ENCODE measurements at regions not wholly inside any gene's neighbourhood (a gene's known extent, or its start where the extent isn't known, plus 50 kb on each side); places are given as distances from the start of the nearest gene placed in this dataset.

- DNase-seq (ENCODE audit: low read depth): no peak
- no peak overlapping the region for H3K4me3 ChIP-seq (ENCODE audit: low read depth, low read length)
- TF ChIP-seq, protein P1, sequence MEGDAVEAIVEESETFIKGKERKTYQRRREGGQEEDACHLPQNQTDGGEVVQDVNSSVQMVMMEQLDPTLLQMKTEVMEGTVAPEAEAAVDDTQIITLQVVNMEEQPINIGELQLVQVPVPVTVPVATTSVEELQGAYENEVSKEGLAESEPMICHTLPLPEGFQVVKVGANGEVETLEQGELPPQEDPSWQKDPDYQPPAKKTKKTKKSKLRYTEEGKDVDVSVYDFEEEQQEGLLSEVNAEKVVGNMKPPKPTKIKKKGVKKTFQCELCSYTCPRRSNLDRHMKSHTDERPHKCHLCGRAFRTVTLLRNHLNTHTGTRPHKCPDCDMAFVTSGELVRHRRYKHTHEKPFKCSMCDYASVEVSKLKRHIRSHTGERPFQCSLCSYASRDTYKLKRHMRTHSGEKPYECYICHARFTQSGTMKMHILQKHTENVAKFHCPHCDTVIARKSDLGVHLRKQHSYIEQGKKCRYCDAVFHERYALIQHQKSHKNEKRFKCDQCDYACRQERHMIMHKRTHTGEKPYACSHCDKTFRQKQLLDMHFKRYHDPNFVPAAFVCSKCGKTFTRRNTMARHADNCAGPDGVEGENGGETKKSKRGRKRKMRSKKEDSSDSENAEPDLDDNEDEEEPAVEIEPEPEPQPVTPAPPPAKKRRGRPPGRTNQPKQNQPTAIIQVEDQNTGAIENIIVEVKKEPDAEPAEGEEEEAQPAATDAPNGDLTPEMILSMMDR (IDR thresholded peaks at IDR 0.05; ENCODE audit: control insufficient read depth, extremely low read depth, insufficient read depth): no peak
Observed at GRCh38 chr6:140040396-140040795, 665.9 kb upstream of the CITED2 start.

- no peak overlapping the region for H3K4me3 ChIP-seq (ENCODE audit: low read depth, low read length)
- TF ChIP-seq, protein P1 (IDR thresholded peaks at IDR 0.05; ENCODE audit: control insufficient read depth, extremely low read depth, insufficient read depth): no peak
- DNase-seq (ENCODE audit: low read depth): no peak
Observed at GRCh38 chr6:140039364-140039763, 664.9 kb upstream of the CITED2 start.

- no peak for DNase-seq (ENCODE audit: low read depth)
- no peak overlapping the region for H3K4me3 ChIP-seq (ENCODE audit: low read depth, low read length)
- TF ChIP-seq, protein P1 (IDR thresholded peaks at IDR 0.05; ENCODE audit: control insufficient read depth, extremely low read depth, insufficient read depth): no peak
Observed at GRCh38 chr6:140036196-140036595, 661.7 kb upstream of the CITED2 start.

DNA sequence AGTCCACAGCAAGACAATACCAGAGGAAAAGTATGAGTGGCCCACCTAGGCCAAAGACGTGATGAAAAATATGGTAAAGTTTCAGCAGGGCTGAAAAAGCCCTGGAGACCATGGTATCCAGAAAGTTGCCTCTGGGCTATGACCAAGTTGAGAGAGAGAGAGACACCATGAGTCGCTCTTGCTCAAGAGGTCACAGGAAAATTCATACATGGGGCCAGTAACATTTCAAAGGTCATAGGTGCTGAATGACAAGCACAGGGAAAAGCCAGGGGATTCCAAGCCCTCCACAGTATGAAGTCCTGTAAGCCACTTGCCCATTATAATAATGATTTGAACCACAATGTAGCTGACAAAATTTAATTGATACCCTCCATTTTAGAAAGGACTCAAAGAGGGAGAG, 657.7 kb upstream of the CITED2 start:
- H3K4me3 ChIP-seq (ENCODE audit: low read depth, low read length): no peak overlapping the region
- no peak for DNase-seq (ENCODE audit: low read depth)
- TF ChIP-seq, protein P1 (IDR thresholded peaks at IDR 0.05; ENCODE audit: control insufficient read depth, extremely low read depth, insufficient read depth): no peak

- H3K4me3 ChIP-seq (ENCODE audit: low read depth, low read length): no peak overlapping the region
- TF ChIP-seq, protein P1 (IDR thresholded peaks at IDR 0.05; ENCODE audit: control insufficient read depth, extremely low read depth, insufficient read depth): no peak
- no peak for DNase-seq (ENCODE audit: low read depth)
Observed at GRCh38 chr6:140029551-140029950, 655.1 kb upstream of the CITED2 start.

GRCh38 chr6:140027219-140027618, 652.8 kb upstream of the CITED2 start:
- no peak for DNase-seq (ENCODE audit: low read depth)
- TF ChIP-seq, protein P1 (IDR thresholded peaks at IDR 0.05; ENCODE audit: control insufficient read depth, extremely low read depth, insufficient read depth): no peak

GRCh38 chr6:140026546-140026945, 652.1 kb upstream of the CITED2 start:
- TF ChIP-seq, protein P1 (IDR thresholded peaks at IDR 0.05; ENCODE audit: control insufficient read depth, extremely low read depth, insufficient read depth): no peak
- no peak for DNase-seq (ENCODE audit: low read depth)
- H3K4me3 ChIP-seq (ENCODE audit: low read depth, low read length): no peak overlapping the region

More at GRCh38 chr6:140027219-140027618, 652.8 kb upstream of the CITED2 start:
- H3K4me3 ChIP-seq (ENCODE audit: low read depth, low read length): no peak overlapping the region
